IMR-90 (cell line): ENCODE measurements at regions not wholly inside any gene's neighbourhood (a gene's known extent, or its start where the extent isn't known, plus 50 kb on each side); places are given as distances from the start of the nearest gene placed in this dataset.

Experiments used
- ATAC-seq: fragments of 200-7000 bp; cut with Tn5 transposase; 2 replicates; pipeline ENCODE4 v1.9.1; 2020; ENCODE audit warnings: low read depth, mild to moderate bottlenecking, moderate library complexity
- BruUV-seq: library from RNA; stranded (reverse); fragments of 400-500 nt; replicated peaks from 2 replicates; lab custom pipeline; 2021; lab: Mats Ljungman, UMichigan
- CTCF ChIA-PET: fragments of 300-600 bp; formaldehyde crosslinking; extraction: SDS; loops from one replicate; lab custom pipeline; 2021; ENCODE audit warnings: antibody characterized with exemption; lab: Yijun Ruan, JAX
- POLR2A ChIA-PET: fragments of 300-600 bp; sonication (Branson Sonifier 250); formaldehyde crosslinking; loops from one replicate; lab custom pipeline; 2022; ENCODE audit warnings: antibody characterized with exemption; ENCODE audit not compliant: unreplicated experiment; lab: Charles Lee
- DNase-seq: peaks from one replicate; pipeline ENCODE4 v3.0.0; 2013
- H2AFZ ChIP-seq: replicated peaks from 2 replicates; pipeline ENCODE3; 2013; ENCODE audit warnings: low read length, mild to moderate bottlenecking; ENCODE audit not compliant: poor library complexity
- H2AK5ac ChIP-seq: 2 replicates; pipeline ENCODE4 v1.6.1; 2013; ENCODE audit warnings: low read depth, low read length, inconsistent platforms
- H2AK9ac ChIP-seq: replicated peaks from 2 replicates; pipeline ENCODE3; 2013; ENCODE audit warnings: mild to moderate bottlenecking, low read depth, low read length, moderate library complexity; ENCODE audit not compliant: poor library complexity
- H2BK120ac ChIP-seq: 2 replicates; pipeline ENCODE4 v1.6.1; 2013; ENCODE audit warnings: low read depth, low read length, inconsistent platforms
- H2BK15ac ChIP-seq: 3 replicates; pipeline ENCODE4 v1.6.1; 2013; ENCODE audit warnings: low read depth, low read length, inconsistent platforms
- H2BK20ac ChIP-seq: 2 replicates; pipeline ENCODE4 v1.6.1; 2013; ENCODE audit warnings: low read depth, mild to moderate bottlenecking, inconsistent platforms, low read length, moderate library complexity
- H2BK5ac ChIP-seq: 2 replicates; pipeline ENCODE4 v1.6.1; 2013; ENCODE audit warnings: mild to moderate bottlenecking, low read depth, low read length, inconsistent platforms; ENCODE audit not compliant: poor library complexity, severe bottlenecking
- H3K14ac ChIP-seq: replicated peaks from 2 replicates; pipeline ENCODE4 v1.6.1; 2013; ENCODE audit warnings: low read depth, low read length, inconsistent platforms
- H3K18ac ChIP-seq: 2 replicates; pipeline ENCODE4 v1.6.1; 2013; ENCODE audit warnings: low read depth, low read length, control low read depth
- H3K23ac ChIP-seq: 2 replicates; pipeline ENCODE4 v1.6.1; 2013; ENCODE audit warnings: low read depth, low read length, inconsistent platforms
- H3K27ac ChIP-seq: 2 replicates; pipeline ENCODE4 v1.5.1; 2013; ENCODE audit warnings: mild to moderate bottlenecking, control low read depth, low read length; ENCODE audit not compliant: insufficient read depth
- H3K27me3 ChIP-seq: 2 replicates; pipeline ENCODE4 v1.6.1; 2013; ENCODE audit warnings: low read length; ENCODE audit not compliant: control insufficient read depth, insufficient read depth
- H3K36me3 ChIP-seq: 2 replicates; pipeline ENCODE4 v1.6.1; 2013; ENCODE audit warnings: low read length, mixed read lengths; ENCODE audit not compliant: control insufficient read depth, insufficient read depth
- H3K4ac ChIP-seq: 2 replicates; pipeline ENCODE4 v1.6.1; 2013; ENCODE audit warnings: low read depth, low read length, inconsistent platforms
- H3K4me1 ChIP-seq: 2 replicates; pipeline ENCODE4 v1.6.1; 2013; ENCODE audit warnings: low read length, mixed read lengths; ENCODE audit not compliant: control insufficient read depth, insufficient read depth
- H3K4me2 ChIP-seq: 2 replicates; pipeline ENCODE4 v1.6.1; 2013; ENCODE audit warnings: low read depth, mild to moderate bottlenecking, control low read depth, low read length, moderate library complexity
- H3K4me3 ChIP-seq: 2 replicates; pipeline ENCODE4 v1.5.1; 2013; ENCODE audit warnings: low read depth, mild to moderate bottlenecking, control low read depth, low read length, moderate library complexity; ENCODE audit not compliant: insufficient read depth
- H3K56ac ChIP-seq: 2 replicates; pipeline ENCODE4 v1.6.1; 2013; ENCODE audit warnings: low read length, inconsistent platforms; ENCODE audit not compliant: insufficient read depth; ENCODE audit errors: extremely low read depth
- H3K79me1 ChIP-seq, 2 experiments: 2 replicates each; pipeline ENCODE4 v1.6.1; 2013; ENCODE audit warnings: low read length in 2 of 2, inconsistent platforms in 1 of 2, low read depth in 1 of 2
- H3K9ac ChIP-seq: 2 replicates; pipeline ENCODE4 v1.6.1; 2013; ENCODE audit warnings: low read depth, low read length, control low read depth
- H3K9me1 ChIP-seq: 2 replicates; pipeline ENCODE4 v1.6.1; 2013; ENCODE audit warnings: low read length, inconsistent platforms; ENCODE audit not compliant: insufficient read depth
- H3K9me3 ChIP-seq: 2 replicates; pipeline ENCODE4 v1.6.1; 2013; ENCODE audit warnings: low read length; ENCODE audit not compliant: control insufficient read depth, insufficient read depth
- H4K20me1 ChIP-seq: 2 replicates; pipeline ENCODE4 v1.6.1; 2013; ENCODE audit warnings: low read length, inconsistent platforms; ENCODE audit not compliant: insufficient read depth
- H4K5ac ChIP-seq: 2 replicates; pipeline ENCODE4 v1.6.1; 2013; ENCODE audit warnings: mild to moderate bottlenecking, low read depth, low read length, control low read depth
- H4K8ac ChIP-seq, 2 experiments: 2 replicates each; pipeline ENCODE4 v1.6.1; 2013; ENCODE audit warnings: low read depth in 2 of 2, low read length in 2 of 2, control low read depth in 1 of 2, inconsistent platforms in 1 of 2
- H4K91ac ChIP-seq: 2 replicates; pipeline ENCODE4 v1.6.1; 2013; ENCODE audit warnings: low read depth, low read length, inconsistent platforms; ENCODE audit not compliant: insufficient read depth
- CEBPB ChIP-seq: IDR thresholded peaks from 2 replicates; pipeline ENCODE4 v1.6.1; 2012; ENCODE audit warnings: low read depth, low read length, improper control_type of control experiment
- CHD1 ChIP-seq: IDR thresholded peaks from 2 replicates; pipeline ENCODE4 v1.6.1; 2012; ENCODE audit warnings: low read depth, low read length, improper control_type of control experiment
- MXI1 ChIP-seq: IDR thresholded peaks from 2 replicates; pipeline ENCODE4 v1.6.1; 2012; ENCODE audit warnings: low read depth, mild to moderate bottlenecking, low read length, moderate library complexity, borderline replicate concordance
- POLR2A ChIP-seq: IDR thresholded peaks from 2 replicates; pipeline ENCODE4 v1.6.1; 2012; ENCODE audit warnings: mild to moderate bottlenecking, low read depth, low read length
- RFX5 ChIP-seq: IDR thresholded peaks from 2 replicates; pipeline ENCODE4 v1.8.0; 2012; ENCODE audit warnings: low read depth, mild to moderate bottlenecking, low read length, moderate library complexity
- WGBS, 2 experiments: methylation state at CpG; one replicate each; pipeline versions ENCODE4 v1.1.5 to v1.1.7; 2013; ENCODE audit warnings: missing lambda C conversion rate in 2 of 2; ENCODE audit not compliant: insufficient read length in 1 of 2; ENCODE audit errors: extremely low coverage in 2 of 2; 5-methylcytosine and 5-hydroxymethylcytosine counted together
- dilution Hi-C: fragments of 300-500 bp; cut with HindIII; formaldehyde crosslinking; loops from one replicate; pipeline ENCODE4 v1.14.3; 2018; ENCODE audit warnings: low sequenced_read_pairs; ENCODE audit not compliant: unreplicated experiment
- in situ Hi-C: fragments of 300-500 bp; cut with MboI; formaldehyde crosslinking; loops from 3 replicates; pipeline ENCODE4 v1.14.3; 2019; ENCODE audit warnings: low sequenced_read_pairs, inconsistent platforms, mixed read lengths
- intact Hi-C: fragments of 100-400 bp; cut with micrococcal nuclease; formaldehyde crosslinking; loops from 2 replicates; pipeline ENCODE4 v1.10.0; 2022

DNA sequence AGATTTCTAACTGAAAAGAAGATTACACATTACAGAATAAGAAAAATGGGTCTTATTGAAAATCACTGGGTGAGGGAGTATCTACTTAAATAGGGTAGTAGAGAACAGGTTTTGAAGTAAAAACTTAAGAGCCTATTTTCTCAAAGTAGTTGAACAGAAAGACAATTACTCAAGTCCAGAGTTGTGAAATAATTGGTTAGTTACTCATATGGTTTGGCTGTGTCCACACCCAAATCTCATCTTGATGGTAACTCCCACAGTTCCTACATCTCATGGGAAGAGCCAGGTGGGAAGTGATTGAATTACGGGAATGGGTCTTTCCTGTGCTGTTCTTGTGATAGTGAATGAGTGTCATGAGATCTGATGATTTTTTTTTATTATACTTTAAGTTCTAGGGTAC lies 1035.3 kb upstream of the GJE1 start:
- ChIA-PET CTCF (interaction anchor here (0.6 kb wide), 1 partner anchor 99 kb away, joined by 6 read pairs; no protein-coding TSS in a partner anchor), POLR2A (no interaction called here)
- H3K9me3 ChIP-seq = no peaks in the 10 kb centered on the region
- no peak overlapping the region for H2BK20ac ChIP-seq
- H3K9ac ChIP-seq = no peak overlapping the region
- DNase-seq (no peak), ATAC-seq (no peak)
- H3K4me1 ChIP-seq = no peaks in the 10 kb centered on the region
- H3K4me3 ChIP-seq = no peak overlapping the region
- no peak overlapping the region for H3K4me2 ChIP-seq
- no peaks in the 10 kb centered on the region for H4K20me1 ChIP-seq
- H3K79me1 ChIP-seq = no peaks in the 10 kb centered on the region
- H2BK120ac ChIP-seq = no peak overlapping the region
- no peak overlapping the region for H4K8ac ChIP-seq
- no peaks in the 10 kb centered on the region for H3K36me3 ChIP-seq
- in situ Hi-C loops (no loop called here), dilution Hi-C loops (no loop called here), intact Hi-C loops (no loop called here)
- WGBS, 2 experiments = no CpG with 5 or more reads among the region's 1 CpG
- no peaks in the 10 kb centered on the region for H3K27me3 ChIP-seq
- no TSS peak for BruUV-seq
- H3K18ac ChIP-seq = no peak overlapping the region
- no peak overlapping the region for H2BK15ac ChIP-seq
- no peak overlapping the region for H2BK5ac ChIP-seq
- TF ChIP-seq MXI1 (no peak), RFX5 (no peak), CEBPB (no peak; the same call in 1 of the 2 replicates), POLR2A (no peak), CHD1 (no peak)
- no peak overlapping the region for H2AFZ ChIP-seq
- no peak overlapping the region for H4K5ac ChIP-seq
- no peak overlapping the region for H3K27ac ChIP-seq
- no peak overlapping the region for H3K56ac ChIP-seq
- no peak overlapping the region for H3K14ac ChIP-seq
- H2AK5ac ChIP-seq = no peak overlapping the region
- H3K4ac ChIP-seq = no peak overlapping the region
- H4K91ac ChIP-seq = no peak overlapping the region
- H3K23ac ChIP-seq = no peak overlapping the region
- no peak overlapping the region for H2AK9ac ChIP-seq
- no peaks in the 10 kb centered on the region for H3K9me1 ChIP-seq
